ENCODE measurements at regions not wholly inside any gene's neighbourhood (a gene's known extent, or its start where the extent isn't known, plus 50 kb on each side); places are given as distances from the start of the nearest gene placed in this dataset.

DNA sequence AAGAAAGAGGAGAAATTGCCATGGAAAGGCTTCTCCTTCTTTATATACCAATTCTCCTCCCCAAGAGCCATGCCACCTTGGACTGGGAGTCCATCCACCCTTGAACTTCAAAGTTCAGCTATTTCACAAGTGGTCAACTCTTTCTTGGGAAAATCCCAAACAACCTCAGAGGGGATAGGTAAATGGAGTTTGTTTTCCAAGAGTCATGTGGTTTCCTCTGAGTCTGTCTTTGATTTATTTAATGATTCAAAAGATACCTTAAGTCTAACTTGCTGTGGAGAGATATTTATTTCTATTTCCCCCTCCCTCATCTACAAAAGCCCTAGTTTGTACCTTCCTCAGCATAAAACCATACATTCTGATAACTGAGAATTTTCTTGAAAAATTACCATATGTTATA, 758.6 kb upstream of the IGFBP3 start:
- Mint-ChIP-seq H3K4me1 (peaks cover 8% of the 10 kb centered on the region), H3K4me3 (no peak overlapping the region), H3K27ac (no peak overlapping the region), H3K27me3 (ENCODE audit: insufficient read depth, low read depth) (peaks cover 2% of the 10 kb centered on the region), H3K9me3 (no peaks in the 10 kb centered on the region), H3K36me3 (no peaks in the 10 kb centered on the region)
- Histone ChIP-seq H3K79me2 (ENCODE audit: low read depth) (no peaks in the 10 kb centered on the region), H3K27me3 (no peaks in the 10 kb centered on the region), H3K4me3 (no peak overlapping the region), H3F3A (ENCODE audit: low read depth) (no peaks in the 10 kb centered on the region), H3K4me2 (no peak overlapping the region), H3K9me3 (ENCODE audit: low read depth) (no peaks in the 10 kb centered on the region), H3K27ac (no peak overlapping the region), H3K9ac (no peak overlapping the region), H4K20me1 (ENCODE audit: low read depth) (no peaks in the 10 kb centered on the region), H2AFZ (replicated peaks) (no peak overlapping the region), H3K4me1 (no peaks in the 10 kb centered on the region), H3K36me3 (no peaks in the 10 kb centered on the region)
- DNase-seq (ENCODE audit: low spot score) = no peak
- TF ChIP-seq EZH2 (IDR thresholded peaks at IDR 0.05) (no peak), CTCF (IDR thresholded peaks at IDR 0.05) (no peak), EZH2phosphoT487 (IDR thresholded peaks at IDR 0.05) (no peak)

GRCh38 chr7:46678421-46678820, 757.3 kb upstream of the IGFBP3 start:
- Histone ChIP-seq H3K9me3 (ENCODE audit: low read depth) (no peaks in the 10 kb centered on the region), H3K4me3 (no peak overlapping the region), H3K9ac (no peak overlapping the region), H3K4me2 (no peak overlapping the region), H3K27me3 (no peaks in the 10 kb centered on the region), H3K4me1 (no peaks in the 10 kb centered on the region), H4K20me1 (ENCODE audit: low read depth) (no peaks in the 10 kb centered on the region), H2AFZ (replicated peaks) (no peak overlapping the region), H3K79me2 (ENCODE audit: low read depth) (no peaks in the 10 kb centered on the region), H3K27ac (no peak overlapping the region), H3F3A (ENCODE audit: low read depth) (no peaks in the 10 kb centered on the region), H3K36me3 (no peaks in the 10 kb centered on the region)
- TF ChIP-seq EZH2 (IDR thresholded peaks at IDR 0.05) = no peak
- TF ChIP-seq CTCF (IDR thresholded peaks at IDR 0.05) = no peak
- no peak for TF ChIP-seq EZH2phosphoT487 (IDR thresholded peaks at IDR 0.05)
- H3K4me3 Mint-ChIP-seq = no peak overlapping the region
- H3K27me3 Mint-ChIP-seq (ENCODE audit: insufficient read depth, low read depth) = peaks cover 2% of the 10 kb centered on the region
- no peak for DNase-seq (ENCODE audit: low spot score)
- H3K4me1 Mint-ChIP-seq = peaks cover 8% of the 10 kb centered on the region
- no peak overlapping the region for H3K27ac Mint-ChIP-seq
- H3K9me3 Mint-ChIP-seq = no peaks in the 10 kb centered on the region
- H3K36me3 Mint-ChIP-seq = no peaks in the 10 kb centered on the region

- H3K36me3 Mint-ChIP-seq = no peaks in the 10 kb centered on the region
- no peak overlapping the region for H2AFZ ChIP-seq (replicated peaks)
- no peak overlapping the region for H3K9ac ChIP-seq
- no peaks in the 10 kb centered on the region for H3K79me2 ChIP-seq (ENCODE audit: low read depth)
- no peak overlapping the region for H3K4me3 Mint-ChIP-seq
- H3K27me3 ChIP-seq = no peaks in the 10 kb centered on the region
- H3F3A ChIP-seq (ENCODE audit: low read depth) = no peaks in the 10 kb centered on the region
- peaks cover 2% of the 10 kb centered on the region for H3K27me3 Mint-ChIP-seq (ENCODE audit: insufficient read depth, low read depth)
- no peaks in the 10 kb centered on the region for H4K20me1 ChIP-seq (ENCODE audit: low read depth)
- no peaks in the 10 kb centered on the region for H3K9me3 ChIP-seq (ENCODE audit: low read depth)
- H3K36me3 ChIP-seq = no peaks in the 10 kb centered on the region
- TF ChIP-seq EZH2phosphoT487 (IDR thresholded peaks at IDR 0.05) (no peak), CTCF (IDR thresholded peaks at IDR 0.05) (no peak), EZH2 (IDR thresholded peaks at IDR 0.05) (no peak)
- no peaks in the 10 kb centered on the region for H3K9me3 Mint-ChIP-seq
- no peak overlapping the region for H3K27ac ChIP-seq
- H3K27ac Mint-ChIP-seq = no peak overlapping the region
- H3K4me3 ChIP-seq = no peak overlapping the region
- H3K4me1 Mint-ChIP-seq = peaks cover 11% of the 10 kb centered on the region
- H3K4me1 ChIP-seq = peaks cover 13% of the 10 kb centered on the region
- no peak overlapping the region for H3K4me2 ChIP-seq
- DNase-seq (ENCODE audit: low spot score) = no peak
Observed at GRCh38 chr7:46675456-46675855, 754.4 kb upstream of the IGFBP3 start.

- Histone ChIP-seq H3K9ac (no peak overlapping the region), H3K79me2 (ENCODE audit: low read depth) (no peaks in the 10 kb centered on the region), H3K9me3 (ENCODE audit: low read depth) (no peaks in the 10 kb centered on the region), H3K4me3 (no peak overlapping the region), H3K27me3 (no peaks in the 10 kb centered on the region), H3K36me3 (no peaks in the 10 kb centered on the region), H3K4me1 (peaks cover 13% of the 10 kb centered on the region), H2AFZ (replicated peaks) (no peak overlapping the region), H3K4me2 (no peak overlapping the region), H3F3A (ENCODE audit: low read depth) (no peaks in the 10 kb centered on the region), H3K27ac (no peak overlapping the region), H4K20me1 (ENCODE audit: low read depth) (no peaks in the 10 kb centered on the region)
- TF ChIP-seq EZH2 (IDR thresholded peaks at IDR 0.05) (no peak), CTCF (IDR thresholded peaks at IDR 0.05) (no peak), EZH2phosphoT487 (IDR thresholded peaks at IDR 0.05) (no peak)
- no peak for DNase-seq (ENCODE audit: low spot score)
- no peaks in the 10 kb centered on the region for H3K36me3 Mint-ChIP-seq
- H3K27me3 Mint-ChIP-seq (ENCODE audit: insufficient read depth, low read depth) = peaks cover 2% of the 10 kb centered on the region
- H3K4me3 Mint-ChIP-seq = no peak overlapping the region
- peaks cover 3% of the 10 kb centered on the region for H3K4me1 Mint-ChIP-seq
- H3K9me3 Mint-ChIP-seq = no peaks in the 10 kb centered on the region
- no peak overlapping the region for H3K27ac Mint-ChIP-seq
Observed at GRCh38 chr7:46672861-46673260, 751.8 kb upstream of the IGFBP3 start.
